Karpas-422 (cell line): ENCODE measurements at regions not wholly inside any gene's neighbourhood (a gene's known extent, or its start where the extent isn't known, plus 50 kb on each side); places are given as distances from the start of the nearest gene placed in this dataset.

Experiments
- DNase-seq: peaks from one replicate; pipeline ENCODE4 v3.0.0-alpha.2; 2015
- H2AFZ ChIP-seq: fragments of 200-600 bp; sonication (generic); 2 replicates; pipeline ENCODE4 v1.6.1; 2014; ENCODE audit warnings: antibody characterized with exemption, low read length, mixed read lengths
- H3K27ac ChIP-seq: fragments of 200-600 bp; sonication (generic); 2 replicates; pipeline ENCODE4 v1.5.1; 2014; ENCODE audit warnings: mild to moderate bottlenecking, low read length, moderate library complexity
- H3K27me3 ChIP-seq: fragments of 200-600 bp; sonication (generic); 2 replicates; pipeline ENCODE4 v1.6.1; 2014; ENCODE audit warnings: low read length, mixed read lengths
- H3K36me3 ChIP-seq: fragments of 200-600 bp; sonication (generic); 2 replicates; pipeline ENCODE4 v1.6.1; 2014; ENCODE audit warnings: low read length, mixed read lengths; ENCODE audit not compliant: insufficient read depth
- H3K4me1 ChIP-seq: fragments of 200-600 bp; sonication (generic); 2 replicates; pipeline ENCODE4 v1.6.1; 2014; ENCODE audit warnings: mild to moderate bottlenecking, low read length, mixed read lengths
- H3K4me2 ChIP-seq: fragments of 200-600 bp; sonication (generic); 2 replicates; pipeline ENCODE4 v1.6.1; 2014; ENCODE audit warnings: low read length, low read depth, mild to moderate bottlenecking; ENCODE audit not compliant: poor library complexity, severe bottlenecking
- H3K4me3 ChIP-seq: fragments of 200-600 bp; sonication (generic); 2 replicates; pipeline ENCODE4 v1.5.1; 2014; ENCODE audit warnings: mild to moderate bottlenecking, antibody characterized with exemption, low read length, mixed read lengths
- H3K79me2 ChIP-seq: fragments of 200-600 bp; sonication (generic); 2 replicates; pipeline ENCODE4 v1.6.1; 2014; ENCODE audit warnings: mild to moderate bottlenecking, low read length, mixed read lengths
- H3K9ac ChIP-seq: fragments of 200-600 bp; sonication (generic); 2 replicates; pipeline ENCODE4 v1.6.0; 2014; ENCODE audit warnings: low read length
- H3K9me2 ChIP-seq: fragments of 200-600 bp; sonication (generic), shearing (Covaris generic); replicated peaks from 2 replicates; pipeline ENCODE4 v1.6.0; 2014; ENCODE audit warnings: mild to moderate bottlenecking, low read length, moderate library complexity; ENCODE audit not compliant: insufficient read depth
- H3K9me3 ChIP-seq: fragments of 300-700, 200-600 bp; sonication (generic); 2 replicates; pipeline ENCODE4 v1.6.1; 2014; ENCODE audit warnings: low read length, mixed read lengths
- H4K20me1 ChIP-seq: fragments of 200-600 bp; sonication (generic); 2 replicates; pipeline ENCODE4 v1.6.1; 2014; ENCODE audit warnings: mild to moderate bottlenecking, antibody characterized with exemption, low read length, low read depth; ENCODE audit not compliant: insufficient read depth

GRCh38 chr15:70244978-70245542, 147.3 kb upstream of the TLE3 start:
- Histone ChIP-seq H4K20me1 (no peaks in the 10 kb centered on the region), H3K79me2 (no peaks in the 10 kb centered on the region), H3K4me1 (peaks cover 6% of the 10 kb centered on the region)

DNA sequence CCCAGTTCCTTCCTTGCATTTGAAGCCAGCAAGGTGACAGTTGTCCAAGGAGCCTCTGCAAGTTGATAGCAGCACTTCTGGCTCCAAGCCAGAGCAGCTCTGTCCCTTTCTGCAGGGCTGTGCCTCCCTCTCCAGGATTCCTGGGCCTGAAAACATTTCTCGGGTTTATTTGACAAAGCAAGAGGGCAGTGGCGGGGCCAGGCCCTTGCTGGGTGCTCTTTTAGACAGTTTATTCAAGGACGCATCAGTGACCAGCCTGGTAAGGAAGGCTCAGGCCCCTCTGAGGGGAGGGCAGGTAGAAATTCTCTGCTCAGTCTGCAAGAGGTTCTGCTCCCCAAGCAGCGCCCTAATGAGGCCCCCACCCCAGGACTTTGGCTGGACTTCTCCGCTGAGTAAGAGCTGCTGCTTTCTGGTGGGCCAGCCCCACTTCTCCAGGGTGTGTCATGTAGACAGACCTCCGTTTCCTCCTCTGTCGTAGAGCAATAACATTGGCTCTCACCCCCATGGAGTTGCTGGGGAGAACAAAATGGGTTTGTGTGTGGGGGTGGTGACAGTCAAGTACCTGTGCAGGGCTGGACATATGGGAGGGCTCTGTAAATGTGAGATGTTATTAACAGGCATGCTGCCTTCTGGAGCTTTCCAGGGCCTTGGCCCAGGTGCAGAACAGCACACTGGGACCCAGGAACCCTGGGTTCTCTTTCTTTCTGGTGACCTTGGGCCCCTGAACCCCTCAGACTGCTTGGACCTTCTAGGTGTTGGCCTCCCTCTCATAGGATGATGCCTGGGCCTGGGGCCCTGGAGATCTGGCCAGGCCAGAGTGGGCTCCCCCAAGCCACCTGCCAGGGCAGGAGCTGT, 146.2 kb upstream of the TLE3 start:
- peaks cover 6% of the 10 kb centered on the region for H3K4me1 ChIP-seq
- no peaks in the 10 kb centered on the region for H4K20me1 ChIP-seq
- no peak overlapping the region for H3K9ac ChIP-seq
- H3K9me2 ChIP-seq: no peaks in the 10 kb centered on the region
- H3K79me2 ChIP-seq: no peaks in the 10 kb centered on the region
- H3K4me2 ChIP-seq: no peak overlapping the region
- no peaks in the 10 kb centered on the region for H3K27me3 ChIP-seq
- no peaks in the 10 kb centered on the region for H3K9me3 ChIP-seq
- no peaks in the 10 kb centered on the region for H3K36me3 ChIP-seq
- no peak overlapping the region for H3K4me3 ChIP-seq
- no peak overlapping the region for H2AFZ ChIP-seq
- no peak for DNase-seq
- no peak overlapping the region for H3K27ac ChIP-seq

More at GRCh38 chr15:70244978-70245542, 147.3 kb upstream of the TLE3 start:
- H3K27me3 ChIP-seq: no peaks in the 10 kb centered on the region
- DNase-seq: no peak
- no peaks in the 10 kb centered on the region for H3K36me3 ChIP-seq
- no peak overlapping the region for H3K4me3 ChIP-seq
- no peak overlapping the region for H3K4me2 ChIP-seq
- no peak overlapping the region for H3K27ac ChIP-seq
- H2AFZ ChIP-seq: no peak overlapping the region
- H3K9me3 ChIP-seq: no peaks in the 10 kb centered on the region
- H3K9ac ChIP-seq: no peak overlapping the region
- no peaks in the 10 kb centered on the region for H3K9me2 ChIP-seq

DNA sequence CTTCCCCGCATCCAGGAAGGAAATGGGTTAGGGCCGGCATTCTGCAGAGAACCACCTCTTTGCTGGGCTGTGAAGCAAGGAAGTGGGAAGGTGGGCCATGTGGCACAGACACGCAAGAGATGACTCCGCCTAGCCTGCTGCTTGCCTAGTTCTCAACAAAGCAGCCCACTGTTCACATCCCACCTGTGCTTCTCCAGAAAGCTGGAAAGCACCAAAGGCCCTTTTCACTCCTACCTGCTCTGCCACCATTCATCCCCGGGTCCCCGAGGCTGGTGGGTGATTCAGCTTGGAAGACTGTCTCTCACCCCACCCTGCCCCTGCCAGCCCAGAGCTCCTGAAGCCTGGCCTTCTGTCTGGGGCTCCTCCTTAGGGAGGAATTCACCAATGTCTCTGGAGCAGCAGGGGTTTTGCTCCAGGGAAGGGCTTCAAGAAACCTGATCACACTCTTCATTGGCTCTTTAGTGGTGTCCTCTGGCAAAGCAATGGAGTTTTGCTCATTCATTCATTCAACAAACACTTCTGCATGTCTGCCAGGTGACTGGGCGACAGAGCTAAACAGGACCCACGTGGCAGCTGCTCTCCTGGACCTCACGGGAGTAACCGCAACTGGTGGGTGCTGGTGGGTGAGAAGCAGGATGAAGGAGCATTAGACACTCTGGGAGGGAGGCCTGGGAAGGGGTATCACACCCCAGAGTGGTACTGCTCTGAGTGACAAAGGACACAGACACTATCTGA, 145.4 kb upstream of the TLE3 start:
- no peak for DNase-seq
- Histone ChIP-seq H3K9me3 (no peaks in the 10 kb centered on the region), H3K79me2 (no peaks in the 10 kb centered on the region), H3K9ac (no peak overlapping the region), H3K27ac (no peak overlapping the region), H3K4me3 (no peak overlapping the region), H3K27me3 (no peaks in the 10 kb centered on the region), H4K20me1 (no peaks in the 10 kb centered on the region), H3K9me2 (no peaks in the 10 kb centered on the region), H3K36me3 (no peaks in the 10 kb centered on the region), H3K4me2 (no peak overlapping the region), H3K4me1 (no peaks in the 10 kb centered on the region), H2AFZ (no peak overlapping the region)

GRCh38 chr15:70241561-70242320, 144.0 kb upstream of the TLE3 start:
- no peaks in the 10 kb centered on the region for H3K79me2 ChIP-seq
- H3K27ac ChIP-seq: no peak overlapping the region
- no peaks in the 10 kb centered on the region for H3K4me1 ChIP-seq
- H3K4me2 ChIP-seq: no peak overlapping the region
- no peaks in the 10 kb centered on the region for H3K27me3 ChIP-seq
- no peaks in the 10 kb centered on the region for H3K36me3 ChIP-seq
- no peak overlapping the region for H3K9ac ChIP-seq
- H3K9me2 ChIP-seq: no peaks in the 10 kb centered on the region
- H4K20me1 ChIP-seq: no peaks in the 10 kb centered on the region
- H3K9me3 ChIP-seq: no peaks in the 10 kb centered on the region
- no peak for DNase-seq
- H2AFZ ChIP-seq: no peak overlapping the region
- H3K4me3 ChIP-seq: no peak overlapping the region

- Histone ChIP-seq H3K36me3 (no peaks in the 10 kb centered on the region), H3K27ac (no peak overlapping the region), H3K27me3 (no peaks in the 10 kb centered on the region), H3K4me3 (no peak overlapping the region), H3K9ac (no peak overlapping the region), H3K9me2 (no peaks in the 10 kb centered on the region), H3K4me2 (no peak overlapping the region), H4K20me1 (no peaks in the 10 kb centered on the region), H2AFZ (no peak overlapping the region), H3K9me3 (no peaks in the 10 kb centered on the region), H3K4me1 (no peaks in the 10 kb centered on the region), H3K79me2 (no peaks in the 10 kb centered on the region)
- DNase-seq: no peak
Measured at GRCh38 chr15:70240820-70241430, 143.2 kb upstream of the TLE3 start.

GRCh38 chr15:70240082-70240481, 142.4 kb upstream of the TLE3 start:
- Histone ChIP-seq H2AFZ (no peak overlapping the region), H3K4me1 (no peaks in the 10 kb centered on the region), H4K20me1 (no peaks in the 10 kb centered on the region), H3K9me3 (no peaks in the 10 kb centered on the region), H3K4me3 (no peak overlapping the region), H3K27ac (no peak overlapping the region), H3K79me2 (no peaks in the 10 kb centered on the region), H3K27me3 (no peaks in the 10 kb centered on the region), H3K9ac (no peak overlapping the region), H3K36me3 (no peaks in the 10 kb centered on the region), H3K9me2 (no peaks in the 10 kb centered on the region), H3K4me2 (no peak overlapping the region)
- DNase-seq: no peak

GRCh38 chr15:70238917-70239316, 141.2 kb upstream of the TLE3 start:
- no peaks in the 10 kb centered on the region for H3K36me3 ChIP-seq
- no peak overlapping the region for H3K9ac ChIP-seq
- no peaks in the 10 kb centered on the region for H3K9me3 ChIP-seq
- no peaks in the 10 kb centered on the region for H3K79me2 ChIP-seq
- no peaks in the 10 kb centered on the region for H3K9me2 ChIP-seq
- DNase-seq: no peak
- H3K27me3 ChIP-seq: no peaks in the 10 kb centered on the region
- H3K4me3 ChIP-seq: no peak overlapping the region
- H3K27ac ChIP-seq: no peak overlapping the region
- H3K4me1 ChIP-seq: no peaks in the 10 kb centered on the region
- no peak overlapping the region for H2AFZ ChIP-seq
- H4K20me1 ChIP-seq: no peaks in the 10 kb centered on the region
- no peak overlapping the region for H3K4me2 ChIP-seq
